ENCODE measurements at regions not wholly inside any gene's neighbourhood (a gene's known extent, or its start where the extent isn't known, plus 50 kb on each side); places are given as distances from the start of the nearest gene placed in this dataset.

GRCh38 chr12:22396735-22397134 lies 62.2 kb upstream of the ST8SIA1 start:
- no peak for DNase-seq (ENCODE audit: low read depth in 6 of 9, low spot score in 9 of 9)
- H3K27ac ChIP-seq (ENCODE audit: low read depth in 1 of 2, low read length in 1 of 2), result peak overlapping the region; percentile 6 to 69
- peaks cover 0 to 11% of the 10 kb centered on the region in 2 donors for H3K9me3 ChIP-seq (ENCODE audit: control insufficient read depth in 2 of 2, insufficient read depth in 1 of 2, low read length in 1 of 2)
- H3K4me3 ChIP-seq (ENCODE audit: low read length in 2 of 2), result no peak overlapping the region
- peaks cover 0 to 3% of the 10 kb centered on the region in 2 donors for H3K4me1 ChIP-seq (ENCODE audit: control insufficient read depth in 2 of 2, insufficient read depth in 2 of 2, low read length in 2 of 2)
- H3K27me3 ChIP-seq (ENCODE audit: control insufficient read depth in 2 of 2, insufficient read depth in 1 of 2, low read length in 1 of 2), result no peaks in the 10 kb centered on the region
- H3K36me3 ChIP-seq (ENCODE audit: control insufficient read depth in 2 of 2, insufficient read depth in 2 of 2, low read length in 1 of 2), result no peaks in the 10 kb centered on the region

GRCh38 chr12:22396253-22396652 lies 61.7 kb upstream of the ST8SIA1 start:
- Histone ChIP-seq H3K9me3 (ENCODE audit: control insufficient read depth in 2 of 2, insufficient read depth in 1 of 2, low read length in 1 of 2) (peaks cover 0 to 11% of the 10 kb centered on the region in 2 donors), H3K27ac (ENCODE audit: low read depth in 1 of 2, low read length in 1 of 2) (no peak overlapping the region), H3K4me3 (ENCODE audit: low read length in 2 of 2) (no peak overlapping the region), H3K36me3 (ENCODE audit: control insufficient read depth in 2 of 2, insufficient read depth in 2 of 2, low read length in 1 of 2) (no peaks in the 10 kb centered on the region), H3K27me3 (ENCODE audit: control insufficient read depth in 2 of 2, insufficient read depth in 1 of 2, low read length in 1 of 2) (no peaks in the 10 kb centered on the region), H3K4me1 (ENCODE audit: control insufficient read depth in 2 of 2, insufficient read depth in 2 of 2, low read length in 2 of 2) (peaks cover 0 to 3% of the 10 kb centered on the region in 2 donors)
- 5% methylated on average over 1 of the region's 1 CpG for WGBS
- DNase-seq (ENCODE audit: low read depth in 6 of 9, low spot score in 9 of 9), result peak in 1 of 9 donors; percentile 11

GRCh38 chr12:22395666-22396065 lies 61.2 kb upstream of the ST8SIA1 start:
- peak overlapping the region in 1 of 2 donors; percentile 34 for H3K27ac ChIP-seq (ENCODE audit: low read depth in 1 of 2, low read length in 1 of 2)

More at GRCh38 chr12:22395666-22396065, 61.2 kb upstream of the ST8SIA1 start:
- Histone ChIP-seq H3K27me3 (ENCODE audit: control insufficient read depth in 2 of 2, insufficient read depth in 1 of 2, low read length in 1 of 2) (no peaks in the 10 kb centered on the region), H3K4me1 (ENCODE audit: control insufficient read depth in 2 of 2, insufficient read depth in 2 of 2, low read length in 2 of 2) (peaks cover 0 to 3% of the 10 kb centered on the region in 2 donors), H3K36me3 (ENCODE audit: control insufficient read depth in 2 of 2, insufficient read depth in 2 of 2, low read length in 1 of 2) (no peaks in the 10 kb centered on the region), H3K9me3 (ENCODE audit: control insufficient read depth in 2 of 2, insufficient read depth in 1 of 2, low read length in 1 of 2) (peaks cover 0 to 8% of the 10 kb centered on the region in 2 donors), H3K4me3 (ENCODE audit: low read length in 2 of 2) (no peak overlapping the region)
- no peak for DNase-seq (ENCODE audit: low read depth in 6 of 9, low spot score in 9 of 9)

Measured in thymus (tissue), 11 donors.